AG04449 (cell line): ENCODE measurements at regions not wholly inside any gene's neighbourhood (a gene's known extent, or its start where the extent isn't known, plus 50 kb on each side); places are given as distances from the start of the nearest gene placed in this dataset.

Source experiments
- CTCF ChIA-PET: fragments of 350-600 bp; formaldehyde crosslinking; extraction: SDS; loops from one replicate; lab custom pipeline; 2021; ENCODE audit warnings: antibody characterized with exemption; lab: Yijun Ruan, JAX
- POLR2A ChIA-PET: fragments of 400-600, 350-600 bp; formaldehyde crosslinking; extraction: SDS; loops from one replicate; lab custom pipeline; 2020; ENCODE audit warnings: antibody characterized with exemption, inconsistent platforms; lab: Yijun Ruan, JAX
- DNase-seq: peaks from one replicate; pipeline ENCODE4 v3.0.0-alpha.2; 2010; ENCODE audit warnings: low read depth, low spot score
- H3K4me3 ChIP-seq: 2 replicates; pipeline ENCODE4 v1.5.1; 2011; ENCODE audit warnings: low read depth, mild to moderate bottlenecking, control low read depth, low read length
- CTCF ChIP-seq: IDR thresholded peaks from one replicate; pipeline ENCODE4 v1.5.1; 2011; ENCODE audit warnings: mild to moderate bottlenecking, moderate library complexity, low read length, control low read depth, inconsistent platforms; ENCODE audit not compliant: insufficient read depth; ENCODE audit errors: missing control alignments

- CTCF ChIA-PET = no interaction called here
- no peak for TF ChIP-seq CTCF
- POLR2A ChIA-PET = no interaction called here
- no peak for DNase-seq
- H3K4me3 ChIP-seq = no peak overlapping the region
Observed at GRCh38 chr1:64366821-64367220, 103.1 kb upstream of the CACHD1 start.

- ChIA-PET CTCF (no interaction called here), POLR2A (no interaction called here)
- no peak for DNase-seq
- no peak for TF ChIP-seq CTCF
- H3K4me3 ChIP-seq = no peak overlapping the region
Observed at GRCh38 chr1:64368344-64368743, 101.6 kb upstream of the CACHD1 start.

- ChIA-PET CTCF (no interaction called here), POLR2A (no interaction called here)
- TF ChIP-seq CTCF = no peak
- DNase-seq = no peak
- H3K4me3 ChIP-seq = no peak overlapping the region
Observed at GRCh38 chr1:64378826-64379225, 91.1 kb upstream of the CACHD1 start.

GRCh38 chr1:64387389-64388285 is 82.3 kb upstream of the CACHD1 start:
- CTCF ChIA-PET = no interaction called here
- no peak for DNase-seq
- TF ChIP-seq CTCF = no peak
- H3K4me3 ChIP-seq = no peak overlapping the region
- POLR2A ChIA-PET = no interaction called here

- TF ChIP-seq CTCF = no peak
- H3K4me3 ChIP-seq = no peak overlapping the region
- no peak for DNase-seq
- CTCF ChIA-PET = no interaction called here
- POLR2A ChIA-PET = no interaction called here
Observed at GRCh38 chr1:64388336-64388735, 81.6 kb upstream of the CACHD1 start.

GRCh38 chr1:64392109-64392508 is 77.8 kb upstream of the CACHD1 start:
- TF ChIP-seq CTCF = no peak
- CTCF ChIA-PET = no interaction called here
- H3K4me3 ChIP-seq = no peak overlapping the region
- POLR2A ChIA-PET = no interaction called here
- no peak for DNase-seq
